OCI-LY3 (cell line): ENCODE measurements at regions not wholly inside any gene's neighbourhood (a gene's known extent, or its start where the extent isn't known, plus 50 kb on each side); places are given as distances from the start of the nearest gene placed in this dataset.

Experiments
- EZH2phosphoT487 ChIP-seq: fragments of 200-600 bp; shearing (Covaris generic); IDR thresholded peaks from 2 replicates; pipeline ENCODE4 v1.6.1; 2018; ENCODE audit warnings: antibody characterized with exemption, mixed run types, low read depth
- TF ChIP-seq, protein P1 (sequence below): fragments of 200-600, 300-600 bp; sonication (generic); IDR thresholded peaks from 2 replicates; pipeline ENCODE4 v1.5.1; 2014; ENCODE audit warnings: antibody characterized with exemption, low read length, low read depth

DNA sequence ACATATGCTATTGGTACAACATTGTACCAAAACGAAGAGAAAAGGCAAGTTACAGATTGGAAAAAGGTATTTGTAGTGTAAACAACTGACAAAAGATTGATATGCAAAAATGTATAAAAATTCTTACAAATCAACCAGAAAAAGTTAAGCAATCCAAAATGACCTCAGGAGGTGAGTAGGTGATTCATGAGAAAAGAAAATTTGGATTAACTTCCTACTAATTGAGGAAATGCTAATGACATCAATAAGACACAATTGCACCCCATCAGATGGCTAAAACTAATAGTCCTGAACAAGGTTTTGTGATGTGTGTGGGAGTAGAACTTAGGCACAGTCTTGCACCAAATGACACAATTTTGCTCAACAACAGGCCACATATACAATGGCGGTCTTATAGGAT, 129.3 kb downstream of the COPS8 start:
- TF ChIP-seq, protein P1, sequence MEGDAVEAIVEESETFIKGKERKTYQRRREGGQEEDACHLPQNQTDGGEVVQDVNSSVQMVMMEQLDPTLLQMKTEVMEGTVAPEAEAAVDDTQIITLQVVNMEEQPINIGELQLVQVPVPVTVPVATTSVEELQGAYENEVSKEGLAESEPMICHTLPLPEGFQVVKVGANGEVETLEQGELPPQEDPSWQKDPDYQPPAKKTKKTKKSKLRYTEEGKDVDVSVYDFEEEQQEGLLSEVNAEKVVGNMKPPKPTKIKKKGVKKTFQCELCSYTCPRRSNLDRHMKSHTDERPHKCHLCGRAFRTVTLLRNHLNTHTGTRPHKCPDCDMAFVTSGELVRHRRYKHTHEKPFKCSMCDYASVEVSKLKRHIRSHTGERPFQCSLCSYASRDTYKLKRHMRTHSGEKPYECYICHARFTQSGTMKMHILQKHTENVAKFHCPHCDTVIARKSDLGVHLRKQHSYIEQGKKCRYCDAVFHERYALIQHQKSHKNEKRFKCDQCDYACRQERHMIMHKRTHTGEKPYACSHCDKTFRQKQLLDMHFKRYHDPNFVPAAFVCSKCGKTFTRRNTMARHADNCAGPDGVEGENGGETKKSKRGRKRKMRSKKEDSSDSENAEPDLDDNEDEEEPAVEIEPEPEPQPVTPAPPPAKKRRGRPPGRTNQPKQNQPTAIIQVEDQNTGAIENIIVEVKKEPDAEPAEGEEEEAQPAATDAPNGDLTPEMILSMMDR: no peak
- TF ChIP-seq EZH2phosphoT487: no peak
